ENCODE measurements at regions not wholly inside any gene's neighbourhood (a gene's known extent, or its start where the extent isn't known, plus 50 kb on each side); places are given as distances from the start of the nearest gene placed in this dataset.
"Not testable (repeated sequence)": the region's sequence is repeated elsewhere in the genome, so short reads cannot be mapped to it uniquely, and the experiment has no call there.

DNA sequence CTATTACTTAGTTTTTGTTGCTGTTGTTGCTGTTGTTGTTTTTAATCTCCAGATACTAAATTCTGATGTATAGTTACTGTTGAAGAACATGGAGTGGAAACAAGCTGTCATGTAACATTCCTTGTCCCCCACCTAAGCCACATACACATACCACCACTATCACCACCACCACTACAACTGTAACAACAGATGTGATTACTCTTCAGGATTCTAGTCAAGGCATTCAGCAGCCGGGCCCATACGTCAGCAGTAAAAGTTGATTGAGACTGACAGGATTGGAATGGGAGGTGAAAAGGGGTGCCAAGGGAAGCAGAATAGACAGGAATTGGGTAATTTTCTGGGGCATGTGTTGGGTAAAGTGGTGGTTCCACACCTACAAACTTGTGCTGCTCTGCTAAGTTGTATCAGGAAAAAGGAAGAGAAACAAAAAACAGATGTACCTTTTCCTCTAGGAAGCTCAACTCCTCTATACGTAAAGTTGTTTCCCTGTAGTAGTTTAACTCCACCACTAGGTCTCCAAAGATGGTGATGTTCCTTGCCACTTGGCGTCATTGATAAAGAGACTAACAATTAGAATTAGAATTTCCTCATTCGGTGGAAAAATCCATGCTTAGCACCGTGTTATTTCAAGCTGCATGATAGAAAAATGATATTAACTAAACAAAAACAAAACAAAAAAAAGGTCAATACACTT, 138.6 kb downstream of the ARRDC3 start:
- no peak overlapping the region for H3K4me3 ChIP-seq (replicated peaks; ENCODE audit: low read depth, low read length)
- TF ChIP-seq, protein P1, sequence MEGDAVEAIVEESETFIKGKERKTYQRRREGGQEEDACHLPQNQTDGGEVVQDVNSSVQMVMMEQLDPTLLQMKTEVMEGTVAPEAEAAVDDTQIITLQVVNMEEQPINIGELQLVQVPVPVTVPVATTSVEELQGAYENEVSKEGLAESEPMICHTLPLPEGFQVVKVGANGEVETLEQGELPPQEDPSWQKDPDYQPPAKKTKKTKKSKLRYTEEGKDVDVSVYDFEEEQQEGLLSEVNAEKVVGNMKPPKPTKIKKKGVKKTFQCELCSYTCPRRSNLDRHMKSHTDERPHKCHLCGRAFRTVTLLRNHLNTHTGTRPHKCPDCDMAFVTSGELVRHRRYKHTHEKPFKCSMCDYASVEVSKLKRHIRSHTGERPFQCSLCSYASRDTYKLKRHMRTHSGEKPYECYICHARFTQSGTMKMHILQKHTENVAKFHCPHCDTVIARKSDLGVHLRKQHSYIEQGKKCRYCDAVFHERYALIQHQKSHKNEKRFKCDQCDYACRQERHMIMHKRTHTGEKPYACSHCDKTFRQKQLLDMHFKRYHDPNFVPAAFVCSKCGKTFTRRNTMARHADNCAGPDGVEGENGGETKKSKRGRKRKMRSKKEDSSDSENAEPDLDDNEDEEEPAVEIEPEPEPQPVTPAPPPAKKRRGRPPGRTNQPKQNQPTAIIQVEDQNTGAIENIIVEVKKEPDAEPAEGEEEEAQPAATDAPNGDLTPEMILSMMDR (IDR thresholded peaks at IDR 0.05; ENCODE audit: low read depth, low read length, missing control alignments) = no peak
- no peak for DNase-seq (ENCODE audit: extremely low read depth, low read depth)

DNA sequence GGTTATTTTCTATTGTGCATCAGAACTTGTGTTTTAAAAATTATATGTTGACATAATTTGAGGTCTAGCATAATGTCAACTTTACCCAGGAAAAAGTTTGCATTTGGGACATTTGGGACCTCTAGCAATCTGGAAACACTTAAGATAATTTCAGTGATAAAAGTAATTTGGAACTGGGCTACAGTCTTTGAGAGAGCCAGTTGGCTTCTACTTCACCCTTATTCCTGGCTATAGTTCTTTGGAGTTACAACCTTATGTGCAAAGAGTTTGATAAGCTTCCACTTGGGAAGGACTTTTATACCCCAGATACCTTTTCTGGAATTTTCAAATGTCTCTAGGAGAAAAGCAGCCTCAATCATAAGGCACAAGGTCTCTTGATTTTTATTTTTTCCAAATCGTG, 139.3 kb downstream of the ARRDC3 start:
- no peak overlapping the region for H3K4me3 ChIP-seq (replicated peaks; ENCODE audit: low read depth, low read length)
- DNase-seq (ENCODE audit: extremely low read depth, low read depth) = no peak
- TF ChIP-seq, protein P1 (IDR thresholded peaks at IDR 0.05; ENCODE audit: low read depth, low read length, missing control alignments) = no peak

DNA sequence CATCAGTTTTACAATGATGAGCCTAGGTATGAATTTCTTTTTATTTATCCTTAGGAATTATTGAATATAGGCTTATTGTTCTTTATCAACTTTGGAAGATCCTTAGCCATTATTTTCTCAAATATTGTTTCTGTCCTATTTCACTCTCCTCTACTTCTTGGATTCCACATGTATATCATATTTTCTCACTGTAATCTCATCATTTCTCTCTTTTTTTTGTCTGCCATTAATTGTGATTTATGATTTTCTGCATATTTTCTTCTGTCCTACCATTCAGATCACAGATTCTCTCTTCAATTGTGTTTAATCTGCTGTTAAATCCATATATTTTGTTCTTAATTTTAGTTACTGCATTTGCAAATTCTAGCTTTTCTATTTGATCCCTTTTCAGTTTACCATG, 139.8 kb downstream of the ARRDC3 start:
- H3K4me3 ChIP-seq (replicated peaks; ENCODE audit: low read depth, low read length) = no peak overlapping the region
- TF ChIP-seq, protein P1 (IDR thresholded peaks at IDR 0.05; ENCODE audit: low read depth, low read length, missing control alignments) = no peak
- DNase-seq (ENCODE audit: extremely low read depth, low read depth) = no peak

DNA sequence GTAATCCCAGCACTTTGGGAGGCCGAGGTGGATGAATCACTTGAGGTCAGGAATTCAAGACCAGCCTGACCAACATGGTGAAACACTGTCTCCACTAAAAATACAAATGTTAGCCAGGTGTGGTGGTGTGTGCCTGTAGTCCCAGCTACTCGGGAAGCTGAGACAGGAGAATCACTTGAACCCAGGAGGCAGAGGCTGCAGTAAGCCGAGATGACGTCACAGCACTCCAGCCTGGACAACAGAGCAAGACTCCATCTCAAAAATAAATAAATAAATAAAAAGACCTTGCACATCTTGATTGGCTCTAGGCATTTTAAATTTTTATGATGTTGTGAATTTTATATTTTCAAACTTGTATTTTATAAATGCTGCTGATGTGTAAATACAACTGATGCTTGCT, 141.7 kb downstream of the ARRDC3 start:
- H3K4me3 ChIP-seq (replicated peaks; ENCODE audit: low read depth, low read length); DNase-seq (ENCODE audit: extremely low read depth, low read depth): not testable (repeated sequence)

DNA sequence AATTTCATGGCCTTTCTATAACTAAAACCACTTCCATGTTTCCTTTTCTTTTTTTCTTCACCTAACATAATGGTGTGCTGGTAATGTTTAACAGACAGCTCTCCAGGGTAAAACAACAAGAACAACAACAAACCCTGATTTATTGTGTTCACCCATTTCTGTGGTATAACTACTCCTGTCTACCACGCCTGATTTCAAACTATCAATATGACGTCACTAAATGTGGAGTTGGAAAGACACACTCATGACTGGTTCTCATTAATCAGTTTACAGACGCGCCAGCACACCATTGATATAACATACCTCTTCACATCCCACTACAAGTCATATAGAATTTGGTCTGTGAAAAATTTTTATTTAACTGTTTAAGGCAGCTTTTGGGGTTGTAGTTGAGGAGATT, 142.9 kb downstream of the ARRDC3 start:
- no peak for DNase-seq (ENCODE audit: extremely low read depth, low read depth)
- H3K4me3 ChIP-seq (replicated peaks; ENCODE audit: low read depth, low read length) = no peak overlapping the region
- TF ChIP-seq, protein P1 (IDR thresholded peaks at IDR 0.05; ENCODE audit: low read depth, low read length, missing control alignments) = no peak

DNA sequence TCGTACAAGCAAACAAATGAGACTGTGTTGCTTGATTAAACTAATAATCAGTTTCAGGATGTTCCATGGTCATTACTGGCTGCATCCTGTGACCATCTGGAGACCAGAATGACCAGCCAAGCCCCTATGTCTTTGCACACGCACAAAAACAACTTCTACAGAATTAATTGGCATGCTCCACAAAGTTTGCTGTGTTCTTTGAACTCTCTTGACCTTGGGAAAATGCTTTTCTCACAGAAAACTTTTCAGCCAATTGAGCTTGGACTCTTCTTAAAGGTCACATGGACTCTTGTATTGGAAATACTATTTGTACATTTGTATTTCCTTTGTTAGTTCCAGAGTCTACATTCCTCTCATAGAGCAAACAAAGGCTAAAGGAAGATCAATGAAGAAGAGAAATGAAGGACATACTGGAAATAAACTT, 147.8 kb downstream of the ARRDC3 start:
- H3K4me3 ChIP-seq (replicated peaks; ENCODE audit: low read depth, low read length) = no peak overlapping the region
- TF ChIP-seq, protein P1 (IDR thresholded peaks at IDR 0.05; ENCODE audit: low read depth, low read length, missing control alignments) = no peak
- no peak for DNase-seq (ENCODE audit: extremely low read depth, low read depth)

DNA sequence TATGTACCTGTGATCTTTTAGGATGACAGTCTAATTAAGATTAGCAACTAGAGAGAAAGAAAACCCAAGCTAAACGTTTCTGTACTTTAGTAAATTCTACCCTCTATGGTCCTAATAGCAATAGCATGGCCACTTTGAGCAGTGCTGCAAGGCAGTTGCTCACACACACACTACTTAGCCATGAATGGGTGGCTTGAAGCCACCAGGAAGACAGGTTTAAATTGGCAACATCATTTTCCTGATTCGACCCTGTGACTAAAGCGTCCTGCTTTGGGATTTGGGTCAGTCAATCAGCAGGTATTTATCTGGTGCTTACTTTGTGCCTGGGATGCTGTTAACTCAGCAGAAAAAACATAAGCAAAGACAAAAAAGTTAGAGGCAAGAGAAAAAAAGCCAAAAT, 150.6 kb downstream of the ARRDC3 start:
- H3K4me3 ChIP-seq (replicated peaks; ENCODE audit: low read depth, low read length) = no peak overlapping the region
- TF ChIP-seq, protein P1 (IDR thresholded peaks at IDR 0.05; ENCODE audit: low read depth, low read length, missing control alignments) = no peak
- no peak for DNase-seq (ENCODE audit: extremely low read depth, low read depth)

Data from HFF-Myc (cell line).